Right lobe of liver (tissue), 4 donors: ENCODE measurements at regions not wholly inside any gene's neighbourhood (a gene's known extent, or its start where the extent isn't known, plus 50 kb on each side); places are given as distances from the start of the nearest gene placed in this dataset.

Source experiments
- POLR2A ChIP-seq: fragments of 450-650 bp; IDR thresholded peaks from one replicate; pipeline ENCODE4 v1.6.1; 2017; ENCODE audit warnings: antibody characterized with exemption, mild to moderate bottlenecking
- TF ChIP-seq, protein P1 (sequence below), 4 donors: fragments of 200-600 bp in 3 of 4; fragments of 450-650 bp in 1 of 4; IDR thresholded peaks; one replicate each; pipeline versions ENCODE4 v1.5.1 to v1.8.0; 2016 to 2022; ENCODE audit warnings: antibody characterized with exemption in 4 of 4, mild to moderate bottlenecking in 2 of 4
- donor health status: DM: no; HTN: no; CAD: no.
- donor health status: DM: no; HTN: no; CAD: no.
- donor health status: DM: no; HTN: yes; CAD: no.

DNA sequence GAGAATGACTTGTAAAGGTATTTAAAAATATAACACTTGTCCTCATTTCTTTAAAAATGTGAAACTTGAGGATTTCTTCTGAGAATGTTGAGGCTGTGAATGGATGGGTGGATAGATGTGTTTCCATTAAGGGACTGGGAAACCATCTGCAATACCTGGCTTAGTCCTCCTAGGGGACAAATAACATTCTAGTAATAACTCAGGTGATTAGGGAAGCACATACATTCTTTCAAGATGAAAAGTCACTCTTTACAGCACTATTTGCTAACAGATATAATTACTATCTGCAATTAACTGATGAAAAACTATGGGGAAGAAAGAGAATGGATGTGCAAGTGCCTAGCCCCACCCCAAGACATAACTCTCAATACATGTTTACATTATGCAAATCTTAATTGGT, 542.3 kb downstream of the CD83 start:
- TF ChIP-seq, protein P1, sequence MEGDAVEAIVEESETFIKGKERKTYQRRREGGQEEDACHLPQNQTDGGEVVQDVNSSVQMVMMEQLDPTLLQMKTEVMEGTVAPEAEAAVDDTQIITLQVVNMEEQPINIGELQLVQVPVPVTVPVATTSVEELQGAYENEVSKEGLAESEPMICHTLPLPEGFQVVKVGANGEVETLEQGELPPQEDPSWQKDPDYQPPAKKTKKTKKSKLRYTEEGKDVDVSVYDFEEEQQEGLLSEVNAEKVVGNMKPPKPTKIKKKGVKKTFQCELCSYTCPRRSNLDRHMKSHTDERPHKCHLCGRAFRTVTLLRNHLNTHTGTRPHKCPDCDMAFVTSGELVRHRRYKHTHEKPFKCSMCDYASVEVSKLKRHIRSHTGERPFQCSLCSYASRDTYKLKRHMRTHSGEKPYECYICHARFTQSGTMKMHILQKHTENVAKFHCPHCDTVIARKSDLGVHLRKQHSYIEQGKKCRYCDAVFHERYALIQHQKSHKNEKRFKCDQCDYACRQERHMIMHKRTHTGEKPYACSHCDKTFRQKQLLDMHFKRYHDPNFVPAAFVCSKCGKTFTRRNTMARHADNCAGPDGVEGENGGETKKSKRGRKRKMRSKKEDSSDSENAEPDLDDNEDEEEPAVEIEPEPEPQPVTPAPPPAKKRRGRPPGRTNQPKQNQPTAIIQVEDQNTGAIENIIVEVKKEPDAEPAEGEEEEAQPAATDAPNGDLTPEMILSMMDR (IDR thresholded peaks at IDR 0.05): no peak
- TF ChIP-seq POLR2A: no peak
